ENCODE measurements at regions not wholly inside any gene's neighbourhood (a gene's known extent, or its start where the extent isn't known, plus 50 kb on each side); places are given as distances from the start of the nearest gene placed in this dataset.

GRCh38 chrX:149121206-149121920 lies 383.7 kb downstream of the IDS start:
- POLR2A ChIA-PET = no interaction called here

GRCh38 chrX:149120459-149120858 lies 384.6 kb downstream of the IDS start:
- no peaks in the 10 kb centered on the region for H3K36me3 Mint-ChIP-seq (ENCODE audit: low read depth)
- Histone ChIP-seq H3K4me3 (ENCODE audit: low read length) (no peak overlapping the region), H3K27me3 (ENCODE audit: control insufficient read depth in 1 of 2, insufficient read depth in 2 of 2, low read length in 2 of 2) (no peaks in the 10 kb centered on the region), H3K4me1 (ENCODE audit: insufficient read depth, low read length) (no peaks in the 10 kb centered on the region), H3K36me3 (ENCODE audit: insufficient read depth, low read length) (no peaks in the 10 kb centered on the region), H3K9me3 (ENCODE audit: control insufficient read depth in 1 of 2, insufficient read depth in 1 of 2, low read length in 2 of 2) (no peaks in the 10 kb centered on the region), H3K27ac (ENCODE audit: low read depth in 1 of 2, low read length in 2 of 2) (no peak overlapping the region)
- DNase-seq (no peak), ATAC-seq (ENCODE audit: poor library complexity) (no peak)
- no peaks in the 10 kb centered on the region for H3K9me3 Mint-ChIP-seq
- intact Hi-C loops (cut with DNase I, micrococcal nuclease) = no loop called here
- no peak for TF ChIP-seq CTCF (IDR thresholded peaks at IDR 0.05)
- ChIA-PET CTCF (no interaction called here), POLR2A (no interaction called here)
- H3K4me3 Mint-ChIP-seq = no peak overlapping the region
- no peak overlapping the region for H3K27ac Mint-ChIP-seq
- no peaks in the 10 kb centered on the region for H3K27me3 Mint-ChIP-seq
- H3K4me1 Mint-ChIP-seq (ENCODE audit: low read depth) = no peaks in the 10 kb centered on the region

More at GRCh38 chrX:149121206-149121920, 383.7 kb downstream of the IDS start:
- no peak overlapping the region for H3K27ac Mint-ChIP-seq
- DNase-seq (no peak), ATAC-seq (ENCODE audit: poor library complexity) (no peak)
- Histone ChIP-seq H3K4me1 (ENCODE audit: insufficient read depth, low read length) (no peaks in the 10 kb centered on the region), H3K36me3 (ENCODE audit: insufficient read depth, low read length) (no peaks in the 10 kb centered on the region), H3K9me3 (ENCODE audit: control insufficient read depth in 1 of 2, insufficient read depth in 1 of 2, low read length in 2 of 2) (no peaks in the 10 kb centered on the region), H3K27me3 (ENCODE audit: control insufficient read depth in 1 of 2, insufficient read depth in 2 of 2, low read length in 2 of 2) (no peaks in the 10 kb centered on the region), H3K4me3 (ENCODE audit: low read length) (no peak overlapping the region), H3K27ac (ENCODE audit: low read depth in 1 of 2, low read length in 2 of 2) (no peak overlapping the region)
- no peak for TF ChIP-seq CTCF (IDR thresholded peaks at IDR 0.05)
- H3K4me1 Mint-ChIP-seq (ENCODE audit: low read depth) = no peaks in the 10 kb centered on the region
- no peaks in the 10 kb centered on the region for H3K9me3 Mint-ChIP-seq
- CTCF ChIA-PET = no interaction called here
- no peaks in the 10 kb centered on the region for H3K36me3 Mint-ChIP-seq (ENCODE audit: low read depth)
- H3K27me3 Mint-ChIP-seq = no peaks in the 10 kb centered on the region
- H3K4me3 Mint-ChIP-seq = no peak overlapping the region
- intact Hi-C loops (cut with DNase I, micrococcal nuclease) = no loop called here

- H3K27me3 ChIP-seq (ENCODE audit: control insufficient read depth in 1 of 2, insufficient read depth in 2 of 2, low read length in 2 of 2) = no peaks in the 10 kb centered on the region
- ChIA-PET POLR2A (no interaction called here), CTCF (no interaction called here)
- no peak overlapping the region for H3K27ac Mint-ChIP-seq
- no peaks in the 10 kb centered on the region for H3K4me1 ChIP-seq (ENCODE audit: insufficient read depth, low read length)
- H3K27ac ChIP-seq (ENCODE audit: low read depth in 1 of 2, low read length in 2 of 2) = no peak overlapping the region
- no peak for DNase-seq
- no peak for TF ChIP-seq CTCF (IDR thresholded peaks at IDR 0.05)
- intact Hi-C loops (cut with DNase I, micrococcal nuclease) = no loop called here
- H3K4me3 Mint-ChIP-seq = no peak overlapping the region
- no peaks in the 10 kb centered on the region for H3K36me3 ChIP-seq (ENCODE audit: insufficient read depth, low read length)
- no peaks in the 10 kb centered on the region for H3K36me3 Mint-ChIP-seq (ENCODE audit: low read depth)
- H3K9me3 ChIP-seq (ENCODE audit: control insufficient read depth in 1 of 2, insufficient read depth in 1 of 2, low read length in 2 of 2) = no peaks in the 10 kb centered on the region
- H3K9me3 Mint-ChIP-seq = no peaks in the 10 kb centered on the region
- no peaks in the 10 kb centered on the region for H3K27me3 Mint-ChIP-seq
- H3K4me3 ChIP-seq (ENCODE audit: low read length) = no peak overlapping the region
- H3K4me1 Mint-ChIP-seq (ENCODE audit: low read depth) = no peaks in the 10 kb centered on the region
- no peak for ATAC-seq (ENCODE audit: poor library complexity)
Observed at GRCh38 chrX:149114874-149115273, 390.2 kb downstream of the IDS start.
